ENCODE measurements at regions not wholly inside any gene's neighbourhood (a gene's known extent, or its start where the extent isn't known, plus 50 kb on each side); places are given as distances from the start of the nearest gene placed in this dataset.
A peak's percentile ranks its signal among the peaks of the same experiment; 100 is the strongest.

- no peak overlapping the region for H3K4me3 ChIP-seq
- no peaks in the 10 kb centered on the region for H3K9me3 ChIP-seq
- no peak for DNase-seq
- no peaks in the 10 kb centered on the region for H3K27me3 ChIP-seq
- H3K36me3 ChIP-seq: no peaks in the 10 kb centered on the region
Measured at GRCh38 chr6:137782166-137783039, 84.7 kb upstream of the TNFAIP3 start.

- Histone ChIP-seq H3K4me3 (no peak overlapping the region), H3K9me3 (no peaks in the 10 kb centered on the region)
- no peak for DNase-seq
Measured at GRCh38 chr6:137783710-137784109, 83.3 kb upstream of the TNFAIP3 start.

GRCh38 chr6:137784583-137784982, 82.5 kb upstream of the TNFAIP3 start:
- H3K9me3 ChIP-seq: no peaks in the 10 kb centered on the region
- no peaks in the 10 kb centered on the region for H3K27me3 ChIP-seq
- no peak for DNase-seq
- H3K36me3 ChIP-seq: no peaks in the 10 kb centered on the region
- no peak overlapping the region for H3K4me3 ChIP-seq

More at GRCh38 chr6:137783710-137784109, 83.3 kb upstream of the TNFAIP3 start:
- H3K27me3 ChIP-seq: no peaks in the 10 kb centered on the region
- no peaks in the 10 kb centered on the region for H3K36me3 ChIP-seq

GRCh38 chr6:137787016-137787415, 80.0 kb upstream of the TNFAIP3 start:
- H3K9me3 ChIP-seq: no peaks in the 10 kb centered on the region
- no peak for DNase-seq
- no peak overlapping the region for H3K4me3 ChIP-seq
- H3K36me3 ChIP-seq: no peaks in the 10 kb centered on the region
- no peaks in the 10 kb centered on the region for H3K27me3 ChIP-seq

GRCh38 chr6:137788248-137788647, 78.8 kb upstream of the TNFAIP3 start:
- no peak for DNase-seq
- no peak overlapping the region for H3K4me3 ChIP-seq
- no peaks in the 10 kb centered on the region for H3K27me3 ChIP-seq
- H3K36me3 ChIP-seq: no peaks in the 10 kb centered on the region
- H3K9me3 ChIP-seq: no peaks in the 10 kb centered on the region

GRCh38 chr6:137791281-137792159, 75.5 kb upstream of the TNFAIP3 start:
- no peaks in the 10 kb centered on the region for H3K27me3 ChIP-seq
- H3K4me3 ChIP-seq: no peak overlapping the region
- no peaks in the 10 kb centered on the region for H3K36me3 ChIP-seq
- DNase-seq: no peak
- H3K9me3 ChIP-seq: no peaks in the 10 kb centered on the region

- Histone ChIP-seq H3K36me3 (no peaks in the 10 kb centered on the region), H3K4me3 (no peak overlapping the region), H3K9me3 (no peaks in the 10 kb centered on the region), H3K27me3 (no peaks in the 10 kb centered on the region)
- DNase-seq: no peak
Measured at GRCh38 chr6:137792160-137793033, 74.7 kb upstream of the TNFAIP3 start.

GRCh38 chr6:137793805-137794515, 73.1 kb upstream of the TNFAIP3 start:
- no peaks in the 10 kb centered on the region for H3K9me3 ChIP-seq
- no peak for DNase-seq
- H3K36me3 ChIP-seq: no peaks in the 10 kb centered on the region
- no peak overlapping the region for H3K4me3 ChIP-seq
- no peaks in the 10 kb centered on the region for H3K27me3 ChIP-seq

- Histone ChIP-seq H3K36me3 (no peaks in the 10 kb centered on the region), H3K4me3 (no peak overlapping the region), H3K27me3 (no peaks in the 10 kb centered on the region), H3K9me3 (no peaks in the 10 kb centered on the region)
- no peak for DNase-seq
Measured at GRCh38 chr6:137794516-137795201, 72.4 kb upstream of the TNFAIP3 start.

- H3K4me3 ChIP-seq: no peak overlapping the region
- no peaks in the 10 kb centered on the region for H3K36me3 ChIP-seq
- no peaks in the 10 kb centered on the region for H3K9me3 ChIP-seq
- no peaks in the 10 kb centered on the region for H3K27me3 ChIP-seq
- no peak for DNase-seq
Measured at GRCh38 chr6:137795501-137795900, 71.6 kb upstream of the TNFAIP3 start.

GRCh38 chr6:137798261-137798660, 68.8 kb upstream of the TNFAIP3 start:
- H3K4me3 ChIP-seq: no peak overlapping the region
- H3K27me3 ChIP-seq: no peaks in the 10 kb centered on the region
- no peaks in the 10 kb centered on the region for H3K9me3 ChIP-seq
- no peak for DNase-seq
- H3K36me3 ChIP-seq: no peaks in the 10 kb centered on the region

GRCh38 chr6:137798846-137799245, 68.2 kb upstream of the TNFAIP3 start:
- H3K4me3 ChIP-seq: no peak overlapping the region
- no peaks in the 10 kb centered on the region for H3K27me3 ChIP-seq
- no peak for DNase-seq
- H3K36me3 ChIP-seq: no peaks in the 10 kb centered on the region
- no peaks in the 10 kb centered on the region for H3K9me3 ChIP-seq

GRCh38 chr6:137799950-137800568, 67.0 kb upstream of the TNFAIP3 start:
- no peak overlapping the region for H3K4me3 ChIP-seq
- H3K9me3 ChIP-seq: no peaks in the 10 kb centered on the region
- H3K36me3 ChIP-seq: no peaks in the 10 kb centered on the region
- H3K27me3 ChIP-seq: no peaks in the 10 kb centered on the region
- peak; percentile 26 for DNase-seq

GRCh38 chr6:137800762-137801161, 66.3 kb upstream of the TNFAIP3 start:
- H3K4me3 ChIP-seq: no peak overlapping the region
- no peaks in the 10 kb centered on the region for H3K27me3 ChIP-seq
- DNase-seq: no peak
- no peaks in the 10 kb centered on the region for H3K9me3 ChIP-seq
- no peaks in the 10 kb centered on the region for H3K36me3 ChIP-seq

- no peaks in the 10 kb centered on the region for H3K36me3 ChIP-seq
Measured at GRCh38 chr6:137801352-137802114, 65.5 kb upstream of the TNFAIP3 start.

More at GRCh38 chr6:137801352-137802114, 65.5 kb upstream of the TNFAIP3 start:
- Histone ChIP-seq H3K27me3 (no peaks in the 10 kb centered on the region), H3K9me3 (no peaks in the 10 kb centered on the region), H3K4me3 (no peak overlapping the region)
- no peak for DNase-seq

Measured in MG63 (cell line).